ENCODE measurements at regions not wholly inside any gene's neighbourhood (a gene's known extent, or its start where the extent isn't known, plus 50 kb on each side); places are given as distances from the start of the nearest gene placed in this dataset.
"Not testable (repeated sequence)": the region's sequence is repeated elsewhere in the genome, so short reads cannot be mapped to it uniquely, and the experiment has no call there.

DNA sequence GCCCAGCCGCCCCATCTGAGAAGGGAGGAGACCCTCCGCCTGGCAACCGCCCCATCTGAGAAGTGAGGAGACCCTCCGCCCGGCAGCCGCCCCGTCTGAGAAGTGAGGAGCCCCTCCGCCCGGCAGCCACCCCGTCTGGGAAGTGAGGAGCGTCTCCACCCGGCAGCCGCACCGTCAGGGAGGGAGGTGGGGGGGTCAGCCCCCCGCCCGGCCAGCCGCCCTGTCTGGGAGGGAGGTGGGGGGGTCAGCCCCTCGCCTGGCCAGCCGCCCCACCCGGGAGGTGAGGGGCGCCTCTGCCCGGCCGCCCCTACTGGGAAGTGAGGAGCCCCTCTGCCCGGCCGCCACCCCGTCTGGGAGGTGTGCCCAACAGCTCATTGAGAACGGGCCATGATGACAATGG, 59.9 kb upstream of the ME3 start:
- POLR2A ChIA-PET; H3K36me3 Mint-ChIP-seq; H3K27me3 Mint-ChIP-seq; H3K27ac ChIP-seq (ENCODE audit: low read depth, low read length); CTCF ChIA-PET; H3K4me1 ChIP-seq (ENCODE audit: insufficient read depth, low read length); H3K27ac Mint-ChIP-seq; H3K4me1 Mint-ChIP-seq; H3K36me3 ChIP-seq (ENCODE audit: insufficient read depth, low read length); H3K9me3 Mint-ChIP-seq; H3K4me3 Mint-ChIP-seq; H3K9me3 ChIP-seq (ENCODE audit: low read length); H3K27me3 ChIP-seq (ENCODE audit: insufficient read depth, low read length, poor library complexity, severe bottlenecking); H3K4me3 ChIP-seq (ENCODE audit: low read length); DNase-seq: not testable (repeated sequence)

DNA sequence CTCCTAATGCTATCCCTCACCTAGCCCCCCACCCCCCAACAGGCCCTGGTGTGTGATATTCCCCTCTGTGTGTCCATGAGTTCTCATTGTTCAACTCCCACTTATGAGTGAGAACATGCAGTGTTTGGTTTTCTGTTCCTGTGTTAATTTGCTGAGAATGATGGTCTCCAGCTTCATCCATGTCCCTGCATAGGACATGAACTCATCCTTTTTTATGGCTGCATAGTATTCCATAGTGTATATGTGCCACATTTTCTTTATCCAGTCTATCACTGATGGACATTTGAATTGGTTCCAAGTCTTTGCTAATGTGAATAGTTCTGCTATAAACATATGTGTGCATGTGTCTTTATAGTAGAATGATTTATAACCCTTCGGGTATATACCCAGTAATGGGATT, 57.2 kb upstream of the ME3 start:
- H3K4me3 Mint-ChIP-seq, POLR2A ChIA-PET, H3K27me3 Mint-ChIP-seq: not testable (repeated sequence)

DNA sequence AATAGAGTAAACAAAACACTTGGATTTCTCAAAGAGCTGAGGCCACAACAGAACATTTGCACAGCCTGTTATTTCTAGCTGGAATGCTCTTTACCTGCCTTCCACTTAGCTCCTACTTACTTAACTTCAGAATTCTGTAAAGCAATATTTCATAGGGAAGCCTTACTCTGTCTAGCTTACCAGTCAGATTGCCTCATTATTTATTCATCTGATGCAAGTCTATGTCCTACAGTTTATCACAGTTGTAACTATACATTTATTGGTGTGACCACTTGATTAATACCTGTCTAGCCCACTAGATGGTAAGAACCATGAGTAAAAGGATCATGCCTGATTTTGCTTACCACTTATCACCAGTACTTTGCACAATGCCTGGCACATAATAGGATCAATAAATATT, 56.1 kb upstream of the ME3 start:
- H3K9me3 Mint-ChIP-seq, result peaks cover 0 to 7% (median 3%) of the 10 kb centered on the region in 5 donors
- no peak overlapping the region for H3K27ac ChIP-seq (ENCODE audit: low read depth, low read length)
- no peak for DNase-seq
- H3K4me1 Mint-ChIP-seq, result no peaks in the 10 kb centered on the region
- no peak overlapping the region for H3K27ac Mint-ChIP-seq
- no peak overlapping the region for H3K4me3 ChIP-seq (ENCODE audit: low read length)
- POLR2A ChIA-PET, result no interaction called here
- no peaks in the 10 kb centered on the region for H3K9me3 ChIP-seq (ENCODE audit: low read length)
- CTCF ChIA-PET, result no interaction called here
- H3K4me1 ChIP-seq (ENCODE audit: insufficient read depth, low read length), result no peaks in the 10 kb centered on the region
- H3K36me3 ChIP-seq (ENCODE audit: insufficient read depth, low read length), result no peaks in the 10 kb centered on the region
- no peaks in the 10 kb centered on the region for H3K27me3 ChIP-seq (ENCODE audit: insufficient read depth, low read length, poor library complexity, severe bottlenecking)
- H3K4me3 Mint-ChIP-seq, result no peak overlapping the region
- peaks cover 4 to 7% of the 10 kb centered on the region in 2 donors for H3K27me3 Mint-ChIP-seq
- H3K36me3 Mint-ChIP-seq, result no peaks in the 10 kb centered on the region

More for the DNA sequence above, 57.2 kb upstream of the ME3 start:
- CTCF ChIA-PET; H3K36me3 ChIP-seq (ENCODE audit: insufficient read depth, low read length); H3K27ac Mint-ChIP-seq; H3K4me3 ChIP-seq (ENCODE audit: low read length); H3K9me3 ChIP-seq (ENCODE audit: low read length); H3K4me1 ChIP-seq (ENCODE audit: insufficient read depth, low read length); H3K36me3 Mint-ChIP-seq; H3K4me1 Mint-ChIP-seq; H3K27ac ChIP-seq (ENCODE audit: low read depth, low read length); H3K9me3 Mint-ChIP-seq; H3K27me3 ChIP-seq (ENCODE audit: insufficient read depth, low read length, poor library complexity, severe bottlenecking); DNase-seq: not testable (repeated sequence)

DNA sequence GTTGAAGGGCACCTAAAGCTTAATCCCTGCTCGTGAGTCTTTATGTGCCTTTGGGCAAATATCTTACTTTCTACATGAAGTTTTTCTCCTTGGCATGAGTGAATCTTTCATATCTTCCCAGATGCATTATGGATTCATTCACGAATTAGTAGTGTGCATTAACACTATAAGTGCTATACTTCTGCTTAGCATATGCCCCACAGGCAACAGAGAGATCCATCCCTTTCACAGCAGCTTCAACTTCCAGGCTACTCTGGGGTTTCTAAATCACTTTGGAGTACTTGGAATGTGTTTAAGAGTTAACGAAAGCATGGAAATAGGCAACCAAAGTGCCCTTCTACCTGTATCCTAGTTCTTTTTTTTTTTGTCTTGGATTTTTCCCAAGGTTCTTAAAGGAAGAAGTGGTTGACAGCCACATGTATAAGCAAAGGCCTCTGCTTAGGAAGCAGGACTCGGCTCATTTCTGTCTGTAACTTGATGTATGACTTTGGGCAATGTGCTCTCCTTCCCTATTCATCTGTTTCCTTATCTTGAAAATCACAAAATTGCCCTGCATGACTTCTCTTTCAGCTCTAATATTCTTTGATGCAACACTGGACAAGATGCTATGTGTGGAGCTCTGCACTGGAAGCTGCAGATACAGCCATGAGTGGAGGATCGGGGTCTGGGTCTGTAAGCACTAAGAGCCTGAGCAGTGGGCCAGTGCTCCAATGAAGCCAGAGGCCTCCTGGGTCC, 54.5 kb upstream of the ME3 start:
- Histone ChIP-seq H3K4me3 (ENCODE audit: low read length) (no peak overlapping the region), H3K4me1 (ENCODE audit: insufficient read depth, low read length) (no peaks in the 10 kb centered on the region), H3K27ac (ENCODE audit: low read depth, low read length) (no peak overlapping the region), H3K36me3 (ENCODE audit: insufficient read depth, low read length) (no peaks in the 10 kb centered on the region), H3K9me3 (ENCODE audit: low read length) (no peaks in the 10 kb centered on the region), H3K27me3 (ENCODE audit: insufficient read depth, low read length, poor library complexity, severe bottlenecking) (no peaks in the 10 kb centered on the region)
- POLR2A ChIA-PET, result no interaction called here
- Mint-ChIP-seq H3K4me1 (no peaks in the 10 kb centered on the region), H3K4me3 (no peak overlapping the region), H3K27ac (no peak overlapping the region), H3K9me3 (peaks cover 6 to 22% (median 12%) of the 10 kb centered on the region in 5 donors), H3K27me3 (peaks cover 4 to 7% of the 10 kb centered on the region in 2 donors), H3K36me3 (no peaks in the 10 kb centered on the region)
- CTCF ChIA-PET, result no interaction called here
- DNase-seq, result no peak

DNA sequence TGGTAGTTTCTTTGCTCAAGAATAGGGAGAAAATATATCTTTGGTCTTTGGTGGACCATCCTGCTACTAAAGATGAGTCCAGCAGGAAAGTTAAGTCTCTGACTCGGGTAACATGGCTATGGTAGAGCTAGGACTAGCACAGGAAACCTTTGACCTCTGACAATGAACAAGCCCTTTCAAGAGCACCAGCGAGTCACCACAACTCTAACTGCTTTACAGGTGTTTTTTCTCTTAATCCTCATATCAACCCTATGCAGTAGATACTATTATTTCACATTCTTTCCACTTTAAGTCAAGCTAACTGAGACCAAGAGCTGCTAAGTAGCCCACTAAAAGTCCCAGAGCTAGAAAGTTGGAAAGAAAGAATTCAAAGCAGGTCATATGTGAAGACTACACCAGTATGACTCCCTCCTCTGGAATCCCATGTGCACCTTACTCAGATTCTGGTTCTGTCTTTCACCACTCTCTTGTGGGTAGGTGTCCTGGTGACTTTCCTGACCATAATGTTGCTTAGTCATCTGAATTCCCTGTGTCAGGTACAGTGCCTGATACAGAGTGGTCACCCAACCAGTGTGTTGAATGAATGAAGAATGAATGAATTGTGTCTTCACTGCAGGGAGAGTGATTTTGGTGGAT, 53.8 kb upstream of the ME3 start:
- no peaks in the 10 kb centered on the region for H3K4me1 ChIP-seq (ENCODE audit: insufficient read depth, low read length)
- H3K27me3 Mint-ChIP-seq, result peaks cover 4 to 12% of the 10 kb centered on the region in 2 donors
- no peaks in the 10 kb centered on the region for H3K9me3 ChIP-seq (ENCODE audit: low read length)
- H3K4me3 ChIP-seq (ENCODE audit: low read length), result no peak overlapping the region
- H3K27ac ChIP-seq (ENCODE audit: low read depth, low read length), result no peak overlapping the region
- no peak for DNase-seq
- no peak overlapping the region for H3K27ac Mint-ChIP-seq
- ChIA-PET CTCF (no interaction called here), POLR2A (no interaction called here)
- H3K9me3 Mint-ChIP-seq, result peaks cover 6 to 29% (median 12%) of the 10 kb centered on the region in 5 donors
- no peaks in the 10 kb centered on the region for H3K27me3 ChIP-seq (ENCODE audit: insufficient read depth, low read length, poor library complexity, severe bottlenecking)
- H3K4me1 Mint-ChIP-seq, result no peaks in the 10 kb centered on the region
- H3K36me3 Mint-ChIP-seq, result no peaks in the 10 kb centered on the region
- no peak overlapping the region for H3K4me3 Mint-ChIP-seq
- H3K36me3 ChIP-seq (ENCODE audit: insufficient read depth, low read length), result no peaks in the 10 kb centered on the region

DNA sequence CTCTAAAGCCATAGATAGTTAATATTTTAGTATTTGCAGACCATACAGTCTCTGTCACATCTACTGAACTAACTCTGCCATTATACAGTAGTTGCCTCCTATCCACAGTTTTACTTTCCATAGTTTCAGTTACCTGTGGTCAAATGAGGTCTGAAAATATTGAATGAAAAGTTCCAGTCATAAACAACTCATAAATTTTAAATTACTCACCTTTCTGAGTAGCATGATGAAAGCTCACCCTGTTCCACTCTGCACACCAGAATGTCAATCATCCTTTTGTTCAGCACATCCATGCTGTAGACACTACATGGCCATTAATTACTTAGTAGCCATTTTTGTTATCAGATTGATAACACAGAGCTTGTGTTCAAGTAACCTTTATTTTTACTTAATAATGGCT, 51.7 kb upstream of the ME3 start:
- H3K4me3 ChIP-seq (ENCODE audit: low read length), result no peak overlapping the region
- ChIA-PET CTCF (no interaction called here), POLR2A (no interaction called here)
- no peaks in the 10 kb centered on the region for H3K9me3 ChIP-seq (ENCODE audit: low read length)
- no peak overlapping the region for H3K27ac ChIP-seq (ENCODE audit: low read depth, low read length)
- H3K9me3 Mint-ChIP-seq, result peaks cover 5 to 26% (median 12%) of the 10 kb centered on the region in 5 donors
- no peak overlapping the region for H3K4me3 Mint-ChIP-seq
- peaks cover 4 to 19% of the 10 kb centered on the region in 2 donors for H3K27me3 Mint-ChIP-seq
- H3K36me3 ChIP-seq (ENCODE audit: insufficient read depth, low read length), result no peaks in the 10 kb centered on the region
- no peak overlapping the region for H3K27ac Mint-ChIP-seq
- H3K4me1 ChIP-seq (ENCODE audit: insufficient read depth, low read length), result no peaks in the 10 kb centered on the region
- H3K36me3 Mint-ChIP-seq, result no peaks in the 10 kb centered on the region
- no peaks in the 10 kb centered on the region for H3K4me1 Mint-ChIP-seq
- no peak for DNase-seq
- no peaks in the 10 kb centered on the region for H3K27me3 ChIP-seq (ENCODE audit: insufficient read depth, low read length, poor library complexity, severe bottlenecking)

DNA sequence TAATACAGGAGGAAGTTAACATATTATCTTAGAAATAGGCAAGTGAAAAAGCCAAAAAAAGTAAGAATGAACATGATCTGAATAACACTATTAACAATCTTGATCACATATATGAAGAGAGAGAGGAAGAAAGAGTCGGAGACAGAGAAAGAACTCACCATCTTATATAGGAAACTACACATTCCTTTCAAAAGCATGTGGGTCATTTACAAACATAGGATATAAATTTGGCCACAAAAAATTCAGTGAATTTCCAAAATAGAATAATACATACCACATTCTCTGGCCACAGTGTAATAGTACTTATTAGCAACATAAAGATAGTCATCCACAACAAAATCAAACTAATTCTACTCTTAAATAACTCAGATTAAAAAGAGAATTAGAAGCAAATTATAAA, 50.9 kb upstream of the ME3 start:
- no peaks in the 10 kb centered on the region for H3K36me3 Mint-ChIP-seq
- peaks cover 4 to 26% (median 12%) of the 10 kb centered on the region in 5 donors for H3K9me3 Mint-ChIP-seq
- DNase-seq, result no peak
- peaks cover 6 to 20% of the 10 kb centered on the region in 2 donors for H3K27me3 Mint-ChIP-seq
- H3K4me3 Mint-ChIP-seq, result no peak overlapping the region
- Histone ChIP-seq H3K27ac (ENCODE audit: low read depth, low read length) (no peak overlapping the region), H3K4me3 (ENCODE audit: low read length) (no peak overlapping the region), H3K9me3 (ENCODE audit: low read length) (no peaks in the 10 kb centered on the region), H3K36me3 (ENCODE audit: insufficient read depth, low read length) (no peaks in the 10 kb centered on the region), H3K27me3 (ENCODE audit: insufficient read depth, low read length, poor library complexity, severe bottlenecking) (no peaks in the 10 kb centered on the region), H3K4me1 (ENCODE audit: insufficient read depth, low read length) (no peaks in the 10 kb centered on the region)
- no peak overlapping the region for H3K27ac Mint-ChIP-seq
- ChIA-PET CTCF (no interaction called here), POLR2A (no interaction called here)
- H3K4me1 Mint-ChIP-seq, result no peaks in the 10 kb centered on the region

DNA sequence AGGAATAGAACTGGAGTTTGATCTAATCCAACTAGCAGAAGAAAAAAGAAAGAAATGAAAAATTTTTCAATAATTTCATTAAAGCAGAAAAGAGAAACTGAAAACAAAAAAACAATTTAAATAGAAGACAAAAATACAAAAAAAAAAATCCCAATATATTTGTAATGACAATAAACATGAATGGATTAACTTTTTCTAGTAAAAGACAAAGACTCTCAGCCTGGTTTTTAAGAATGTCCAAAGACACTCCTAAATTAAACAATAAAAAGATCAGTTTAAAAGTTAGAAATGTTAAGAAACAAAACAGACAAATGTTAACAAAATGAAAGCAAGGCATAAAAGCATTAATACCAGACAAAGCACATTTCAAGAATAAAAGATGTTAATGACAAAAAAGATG, 50.3 kb upstream of the ME3 start:
- Mint-ChIP-seq H3K4me3 (no peak overlapping the region), H3K4me1 (no peaks in the 10 kb centered on the region), H3K27me3 (peaks cover 6 to 20% of the 10 kb centered on the region in 2 donors), H3K9me3 (peaks cover 4 to 26% (median 12%) of the 10 kb centered on the region in 5 donors), H3K36me3 (no peaks in the 10 kb centered on the region), H3K27ac (no peak overlapping the region)
- Histone ChIP-seq H3K36me3 (ENCODE audit: insufficient read depth, low read length) (no peaks in the 10 kb centered on the region), H3K9me3 (ENCODE audit: low read length) (no peaks in the 10 kb centered on the region), H3K4me1 (ENCODE audit: insufficient read depth, low read length) (no peaks in the 10 kb centered on the region), H3K27ac (ENCODE audit: low read depth, low read length) (no peak overlapping the region), H3K27me3 (ENCODE audit: insufficient read depth, low read length, poor library complexity, severe bottlenecking) (no peaks in the 10 kb centered on the region), H3K4me3 (ENCODE audit: low read length) (no peak overlapping the region)
- DNase-seq, result no peak
- ChIA-PET POLR2A (no interaction called here), CTCF (no interaction called here)
